ENCODE measurements at regions not wholly inside any gene's neighbourhood (a gene's known extent, or its start where the extent isn't known, plus 50 kb on each side); places are given as distances from the start of the nearest gene placed in this dataset.

DNA sequence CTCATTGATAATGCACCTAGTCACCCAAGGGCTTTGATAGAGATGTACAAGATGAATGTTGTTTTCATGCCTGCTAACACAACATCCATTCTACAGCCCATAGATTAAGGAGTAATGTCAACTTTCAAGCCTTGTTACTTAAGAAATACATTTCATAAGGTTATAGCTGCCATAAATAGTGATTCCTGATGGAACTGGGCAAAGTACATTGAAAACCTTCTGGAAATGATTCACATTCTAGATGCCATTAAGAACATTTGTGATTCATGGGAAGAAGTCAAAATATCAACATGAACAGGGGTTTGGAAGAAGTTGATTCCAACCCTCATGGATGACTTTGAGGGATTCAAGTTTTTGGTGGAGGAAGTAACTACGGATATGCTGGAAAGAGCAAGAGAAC is 135.2 kb downstream of the TLE3 start:
- no peak for DNase-seq (ENCODE audit: low read depth in 2 of 2, low spot score in 1 of 2)

DNA sequence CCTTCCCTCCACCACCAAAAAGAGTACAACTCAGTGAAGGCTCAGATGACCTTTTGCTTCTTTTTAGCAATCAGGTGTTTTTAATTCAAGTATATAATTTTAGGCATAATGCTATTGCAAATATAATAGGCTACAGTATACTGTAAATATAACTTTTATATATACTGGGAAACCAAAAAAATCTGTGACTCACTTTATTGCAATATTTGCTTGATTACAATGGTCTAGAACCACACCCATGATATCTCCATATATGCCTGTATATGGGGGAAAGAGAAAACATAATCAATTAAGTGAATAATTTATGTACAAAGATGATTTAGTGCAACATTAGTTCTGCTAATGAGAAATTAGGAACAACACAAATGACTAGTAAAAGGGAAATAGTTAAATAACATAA is 134.3 kb downstream of the TLE3 start:
- DNase-seq (ENCODE audit: low read depth in 2 of 2, low spot score in 1 of 2): no peak

DNA sequence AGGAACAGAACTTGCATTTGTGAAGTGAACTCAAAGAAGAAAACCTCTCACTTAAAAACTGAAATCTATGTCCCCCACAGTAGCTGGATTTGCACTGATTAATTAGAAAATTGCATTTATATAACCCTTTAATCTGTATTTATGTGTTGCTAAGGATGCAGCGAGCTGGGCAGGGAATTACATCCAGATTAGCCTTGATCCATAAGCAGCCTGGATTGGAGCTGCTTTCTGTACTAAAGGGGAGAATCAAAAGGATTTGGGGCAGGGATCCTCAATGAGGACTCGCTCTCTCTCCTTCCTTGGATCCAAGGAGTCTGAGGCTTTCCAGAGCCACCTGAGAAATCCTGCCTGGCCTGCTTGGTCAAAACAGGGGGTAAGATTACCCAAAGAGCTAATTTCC is 125.9 kb downstream of the TLE3 start:
- DNase-seq (ENCODE audit: low read depth in 2 of 2, low spot score in 1 of 2): no peak

DNA sequence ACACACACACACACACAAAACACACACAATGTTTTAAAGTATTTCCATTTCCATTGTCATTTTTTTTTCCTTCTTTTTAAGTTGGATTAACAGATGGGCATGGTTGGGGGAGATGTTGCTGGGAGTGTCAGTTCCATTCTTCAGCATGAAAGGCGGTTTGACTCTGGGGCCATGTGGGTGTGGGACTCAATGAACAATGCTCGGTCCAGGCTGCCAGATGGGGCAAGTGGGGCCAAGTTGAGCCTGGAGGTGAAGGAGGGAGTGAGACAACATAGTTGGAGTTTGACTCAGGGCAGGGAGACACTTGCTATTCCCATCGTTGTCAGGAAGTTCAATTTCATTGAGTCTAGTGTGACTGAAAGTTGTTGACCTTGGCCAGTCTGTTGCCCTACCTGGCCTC is 125.3 kb downstream of the TLE3 start:
- DNase-seq (ENCODE audit: low read depth in 2 of 2, low spot score in 1 of 2): no peak

DNA sequence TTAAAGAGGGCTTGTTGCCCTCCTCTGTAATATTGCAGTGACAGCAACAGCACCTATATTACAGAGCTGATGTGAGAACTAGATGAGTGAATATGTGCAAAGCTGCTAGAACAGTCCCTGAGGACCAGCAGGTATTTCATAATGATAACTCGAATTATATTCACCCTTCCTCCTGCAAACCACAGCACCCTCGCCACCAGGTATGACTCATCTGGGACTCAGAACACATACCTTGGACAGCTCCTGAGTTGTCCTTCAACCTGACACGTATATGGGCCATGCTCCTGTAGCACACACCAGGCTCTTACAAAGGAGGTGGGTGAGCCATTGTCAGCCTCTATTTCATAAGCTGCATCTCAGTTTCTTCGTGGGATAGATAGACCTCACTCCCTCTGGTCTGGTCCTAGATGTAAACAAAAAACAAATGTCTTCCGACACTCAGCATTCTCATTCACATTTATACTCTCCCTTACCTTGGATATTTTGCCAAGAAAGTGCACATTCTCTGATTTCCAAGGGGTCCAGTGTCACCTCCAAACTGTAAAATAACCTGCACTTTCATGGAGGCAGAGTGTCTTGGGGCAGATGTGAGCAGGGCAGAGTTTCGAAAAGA is 124.5 kb downstream of the TLE3 start:
- no peak for DNase-seq (ENCODE audit: low read depth in 2 of 2, low spot score in 1 of 2)

DNA sequence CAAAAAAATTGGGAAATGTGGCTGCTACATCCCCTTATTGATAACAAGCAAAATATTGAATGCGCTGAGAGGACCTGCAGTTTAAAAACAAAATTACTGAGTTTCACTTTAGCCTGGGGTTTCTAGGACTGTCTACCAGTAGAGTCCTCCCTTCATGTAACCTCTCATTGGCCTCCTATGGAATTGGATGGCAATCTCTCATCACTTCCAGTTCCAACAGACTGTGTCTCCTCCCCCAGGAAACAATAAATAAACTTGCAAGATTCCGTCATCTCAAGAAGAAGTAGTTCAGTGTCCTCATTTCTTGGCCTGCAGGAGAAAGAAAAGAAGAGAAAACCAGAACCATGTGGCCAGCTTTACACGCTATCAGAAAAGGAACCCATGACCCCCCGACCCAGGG is 123.8 kb downstream of the TLE3 start:
- DNase-seq (ENCODE audit: low read depth in 2 of 2, low spot score in 1 of 2): no peak

DNA sequence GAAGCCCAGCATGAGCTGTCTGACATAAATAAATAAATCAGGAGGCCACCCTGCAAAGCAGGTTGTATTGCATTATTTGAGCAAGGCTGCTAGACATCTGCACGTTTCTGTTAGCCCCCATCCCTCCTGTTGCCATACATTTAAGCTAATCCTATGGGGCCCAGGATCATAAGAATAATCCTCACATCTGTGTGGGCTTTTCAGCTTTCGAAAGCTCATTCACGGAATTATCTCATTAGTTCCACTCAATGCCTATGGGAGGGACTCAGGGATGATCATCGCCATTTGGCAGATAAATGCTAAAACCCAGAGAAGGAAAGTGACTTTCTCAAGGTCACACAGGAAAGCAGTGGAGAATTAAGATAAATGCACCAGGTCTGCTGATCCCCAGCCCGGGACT is 123.4 kb downstream of the TLE3 start:
- DNase-seq (ENCODE audit: low read depth in 2 of 2, low spot score in 1 of 2): no peak

DNA sequence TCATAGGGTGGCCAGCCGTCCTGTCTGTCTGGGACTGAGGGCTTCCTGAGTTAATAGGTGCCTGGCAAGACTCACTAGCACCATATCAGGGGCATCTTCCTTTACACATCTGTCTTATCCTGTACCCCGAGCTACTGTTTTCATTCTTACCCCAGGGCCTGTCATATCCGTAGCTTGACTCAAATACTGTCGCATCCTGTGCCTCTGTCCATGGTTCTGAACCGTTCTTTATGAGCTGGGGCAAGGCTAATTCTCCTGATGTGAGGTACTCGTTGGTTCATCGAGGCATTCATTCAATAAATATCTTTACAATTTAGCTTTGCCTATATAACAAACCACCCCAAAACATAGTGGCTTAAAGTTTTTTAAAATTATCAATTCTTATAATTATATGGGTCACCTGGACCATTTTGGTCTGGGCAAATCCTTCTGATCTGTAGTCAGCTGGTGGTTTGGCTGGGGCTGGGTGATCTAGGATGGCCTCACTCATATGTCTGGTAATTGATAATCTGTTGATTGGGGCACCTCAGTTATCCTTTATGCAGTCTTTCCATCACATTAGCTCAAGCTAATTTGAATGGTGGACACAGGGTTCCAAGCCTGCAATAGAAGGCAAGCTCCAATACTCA is 121.2 kb downstream of the TLE3 start:
- DNase-seq (ENCODE audit: low read depth in 2 of 2, low spot score in 1 of 2): peak in 1 of 2 donors; percentile 13

DNA sequence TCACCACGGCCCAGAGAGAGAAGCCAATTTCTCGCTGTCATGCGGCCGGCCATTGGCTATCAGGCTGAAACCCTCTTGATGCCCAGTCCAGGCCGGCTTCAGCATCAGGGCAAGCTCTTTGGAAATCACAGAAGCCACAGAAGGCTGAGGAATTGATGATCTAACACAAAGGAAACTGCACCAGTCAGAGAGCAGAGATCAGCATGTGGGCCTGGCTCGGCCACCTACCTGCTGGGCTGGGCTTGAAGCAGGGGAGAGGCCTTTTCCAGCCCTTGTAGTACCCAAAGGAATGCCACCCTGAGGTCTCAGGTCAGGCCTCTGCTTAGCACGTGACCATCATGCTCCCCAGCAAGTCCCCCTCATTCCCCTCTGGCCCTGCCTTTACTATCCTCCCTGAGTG is 119.1 kb downstream of the TLE3 start:
- no peak for DNase-seq (ENCODE audit: low read depth in 2 of 2, low spot score in 1 of 2)

DNA sequence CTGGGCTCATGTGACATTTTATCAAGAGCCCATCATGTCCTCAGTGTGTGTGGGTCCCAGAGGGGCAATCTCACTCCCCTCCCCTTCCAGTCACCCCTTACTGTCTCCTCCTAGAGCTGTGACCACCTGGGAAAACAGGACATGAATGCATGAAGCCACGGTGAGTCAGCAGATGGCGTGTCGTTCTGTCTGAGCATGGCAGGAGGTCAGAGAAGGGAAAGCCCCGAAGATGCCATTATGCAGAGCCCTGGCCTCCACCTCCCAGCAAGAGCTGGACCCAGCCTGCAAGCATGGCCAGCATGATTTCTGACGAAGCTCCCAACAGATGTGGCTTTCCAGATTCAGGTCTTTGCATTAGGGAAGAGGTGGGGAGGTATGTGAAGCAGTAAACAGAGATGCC is 118.5 kb downstream of the TLE3 start:
- no peak for DNase-seq (ENCODE audit: low read depth in 2 of 2, low spot score in 1 of 2)

DNA sequence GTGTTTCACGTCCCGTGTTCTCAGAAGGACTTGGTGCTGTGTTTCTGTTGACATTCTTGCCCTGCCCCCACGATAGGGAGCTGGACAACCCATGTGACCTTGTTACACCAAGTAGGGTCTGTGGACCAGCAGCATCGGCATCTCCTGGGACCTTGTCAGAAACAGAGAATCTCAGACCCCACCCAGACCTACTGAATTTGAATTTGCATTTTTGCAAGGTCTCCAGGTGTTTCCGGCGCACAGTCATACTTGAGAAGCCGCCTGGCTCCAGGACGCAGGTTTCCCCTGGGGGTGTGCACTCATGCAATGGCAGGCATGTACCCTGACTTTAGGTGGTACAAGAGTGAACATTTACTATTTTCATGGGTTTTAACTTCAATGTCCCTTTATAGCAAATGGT is 117.9 kb downstream of the TLE3 start:
- no peak for DNase-seq (ENCODE audit: low read depth in 2 of 2, low spot score in 1 of 2)

DNA sequence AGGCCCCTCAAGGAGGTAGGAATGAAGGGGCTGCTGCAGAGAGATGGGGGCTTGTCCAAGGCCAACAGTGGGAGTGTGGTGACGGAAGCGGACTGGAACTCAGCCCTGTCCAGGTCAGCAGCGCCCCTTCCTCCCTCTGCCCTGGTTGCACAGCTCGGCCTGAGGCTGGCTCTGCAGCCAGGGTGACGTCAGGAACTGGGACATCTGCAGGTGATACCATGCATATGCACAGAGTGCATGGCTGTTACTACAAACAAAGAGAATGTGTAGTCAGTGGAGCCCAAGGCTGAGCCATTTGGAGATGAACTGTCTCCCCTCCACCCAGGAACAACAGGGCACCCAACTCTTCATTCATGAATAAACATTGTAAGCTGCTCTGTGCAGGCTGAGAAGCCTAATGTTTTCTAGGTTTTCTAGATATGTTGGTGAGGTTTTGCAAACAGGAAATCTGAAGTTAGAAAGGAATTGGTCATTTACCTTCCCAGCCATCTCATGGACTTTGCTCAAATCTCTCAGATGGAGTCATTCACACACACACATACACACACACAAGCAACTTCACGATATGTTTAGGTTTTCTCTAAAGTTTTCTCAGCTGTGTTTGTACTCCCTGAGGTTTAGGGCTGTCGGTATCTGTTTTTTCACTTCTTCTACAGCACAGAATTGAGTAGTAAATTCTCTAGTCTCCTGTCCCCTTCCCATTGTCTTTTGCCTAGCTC is 117.2 kb downstream of the TLE3 start:
- no peak for DNase-seq (ENCODE audit: low read depth in 2 of 2, low spot score in 1 of 2)

DNA sequence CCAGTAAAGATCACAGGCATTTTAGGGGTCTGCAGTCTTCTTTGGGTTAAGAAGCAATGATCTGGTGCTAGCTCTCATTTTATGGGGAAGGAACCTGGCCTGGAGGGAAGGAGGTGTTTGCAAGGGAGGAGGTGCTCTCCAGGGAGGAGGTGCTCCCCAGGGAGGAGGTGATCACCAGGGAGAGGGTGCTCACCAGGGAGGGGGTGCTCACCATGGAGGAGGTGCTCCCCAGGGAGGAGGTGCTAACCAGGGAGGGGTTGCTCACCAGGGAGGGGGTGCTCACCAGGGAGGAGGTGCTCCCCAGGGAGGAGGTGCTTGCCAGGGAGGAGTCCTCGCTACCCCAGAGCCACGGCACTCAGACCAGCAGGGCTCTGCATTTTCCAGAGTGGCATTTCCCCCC is 115.7 kb downstream of the TLE3 start:
- DNase-seq (ENCODE audit: low read depth in 2 of 2, low spot score in 1 of 2): no peak

DNA sequence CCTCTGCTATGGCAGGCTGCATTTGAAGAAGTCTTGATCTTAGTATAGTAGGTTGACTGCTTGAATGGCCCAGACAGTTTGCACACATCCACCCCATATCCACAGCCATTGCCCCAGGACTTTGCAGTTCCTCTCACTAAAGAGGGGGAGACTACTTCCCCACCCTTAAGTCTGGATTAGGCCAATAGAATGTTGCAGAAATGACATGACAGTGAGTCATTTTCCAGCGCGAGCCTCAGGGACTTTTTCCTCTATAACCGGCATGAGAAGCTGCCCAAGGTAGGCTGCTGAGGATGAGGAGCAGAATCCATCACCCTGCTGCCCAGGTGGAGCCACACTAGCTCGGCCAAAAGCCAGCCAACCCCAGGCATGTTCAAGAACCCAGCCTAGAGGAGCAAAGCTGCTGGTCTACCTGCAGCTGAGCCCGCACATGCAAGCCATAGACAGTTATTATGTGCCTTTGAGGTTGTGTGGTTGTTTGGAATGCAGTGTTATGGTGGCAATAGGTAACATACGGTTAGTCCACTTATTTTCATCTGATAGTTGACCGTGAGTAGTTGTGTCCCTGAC is 113.9 kb downstream of the TLE3 start:
- no peak for DNase-seq (ENCODE audit: low read depth in 2 of 2, low spot score in 1 of 2)

DNA sequence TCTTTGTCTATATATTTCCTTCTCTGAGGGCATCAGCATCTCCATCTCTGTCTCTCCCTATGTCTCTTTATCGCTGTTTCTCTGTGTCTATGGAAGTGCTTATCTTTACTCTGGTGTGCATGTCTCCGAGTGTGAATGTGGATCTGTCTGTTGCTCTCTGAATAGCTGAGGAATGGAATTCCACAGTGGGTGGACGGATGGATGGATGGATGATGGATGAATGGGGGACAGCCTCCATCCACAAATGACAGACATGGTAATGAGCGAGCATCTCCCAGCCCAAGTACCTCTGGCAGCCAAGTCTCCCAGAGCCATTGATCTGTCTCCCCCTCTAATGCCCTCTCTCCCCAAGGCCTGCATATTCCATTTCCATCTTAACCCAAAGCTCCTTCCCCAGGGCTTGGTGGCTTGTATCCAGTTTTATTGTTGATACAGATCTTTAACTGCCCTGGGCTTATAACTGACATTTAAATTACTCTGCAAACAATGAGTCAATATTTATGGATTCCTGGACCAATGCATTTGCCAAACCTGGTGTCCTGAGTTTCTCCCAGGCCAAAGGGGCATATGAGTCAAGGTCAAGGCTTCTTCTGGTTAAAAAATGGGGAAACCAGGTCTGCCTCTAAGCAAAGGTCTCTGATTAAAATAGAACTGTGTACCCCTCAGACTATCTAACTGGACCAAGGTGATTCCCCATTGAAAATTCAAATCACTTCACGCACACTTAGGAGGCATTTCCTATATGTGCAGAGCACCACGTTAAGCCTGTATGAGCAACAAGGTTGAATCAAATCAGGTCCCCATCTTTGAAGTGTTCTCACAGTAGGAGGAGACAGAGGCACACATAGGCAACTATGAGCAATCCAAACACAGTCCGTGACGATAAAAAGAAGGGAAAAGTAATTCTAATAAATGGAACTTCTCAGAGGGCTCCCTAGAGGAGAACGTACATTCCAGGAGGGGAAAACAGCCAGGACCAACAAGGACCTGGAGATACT is 109.9 kb downstream of the TLE3 start:
- no peak for DNase-seq (ENCODE audit: low read depth in 2 of 2, low spot score in 1 of 2)

DNA sequence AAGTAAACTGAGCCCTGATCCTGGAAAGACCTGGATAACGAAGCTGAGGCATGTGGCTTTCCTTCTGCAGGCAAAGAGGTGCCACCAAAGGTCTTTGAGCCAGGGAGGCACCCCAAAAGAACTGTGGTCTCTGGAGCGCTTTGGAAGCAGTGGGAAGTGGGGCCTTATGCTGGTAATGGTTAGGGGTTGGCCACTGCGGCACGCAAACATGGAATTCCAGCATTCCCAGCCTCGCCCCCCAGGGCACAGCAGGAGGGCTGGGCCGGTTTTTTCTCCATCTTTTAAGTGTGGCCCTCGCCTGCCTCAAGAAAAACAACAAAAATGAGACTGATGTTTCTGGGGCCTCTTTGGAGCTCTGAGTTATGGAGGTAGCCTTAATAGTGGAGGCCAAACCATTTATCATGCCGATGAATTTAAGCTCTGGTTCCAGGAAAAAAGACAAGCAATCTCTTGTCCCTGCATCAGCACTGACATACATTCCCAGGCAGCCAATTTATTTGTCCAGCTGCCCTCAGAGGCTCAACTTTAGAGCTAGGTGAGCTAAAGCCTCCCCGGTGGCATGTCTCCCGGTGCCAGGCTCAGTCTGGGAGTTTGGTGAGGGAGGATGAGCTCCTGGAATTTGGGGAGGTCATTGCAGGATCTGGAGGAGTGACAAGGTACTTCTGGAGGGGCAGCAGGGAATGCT is 109.0 kb downstream of the TLE3 start:
- no peak for DNase-seq (ENCODE audit: low read depth in 2 of 2, low spot score in 1 of 2)

DNA sequence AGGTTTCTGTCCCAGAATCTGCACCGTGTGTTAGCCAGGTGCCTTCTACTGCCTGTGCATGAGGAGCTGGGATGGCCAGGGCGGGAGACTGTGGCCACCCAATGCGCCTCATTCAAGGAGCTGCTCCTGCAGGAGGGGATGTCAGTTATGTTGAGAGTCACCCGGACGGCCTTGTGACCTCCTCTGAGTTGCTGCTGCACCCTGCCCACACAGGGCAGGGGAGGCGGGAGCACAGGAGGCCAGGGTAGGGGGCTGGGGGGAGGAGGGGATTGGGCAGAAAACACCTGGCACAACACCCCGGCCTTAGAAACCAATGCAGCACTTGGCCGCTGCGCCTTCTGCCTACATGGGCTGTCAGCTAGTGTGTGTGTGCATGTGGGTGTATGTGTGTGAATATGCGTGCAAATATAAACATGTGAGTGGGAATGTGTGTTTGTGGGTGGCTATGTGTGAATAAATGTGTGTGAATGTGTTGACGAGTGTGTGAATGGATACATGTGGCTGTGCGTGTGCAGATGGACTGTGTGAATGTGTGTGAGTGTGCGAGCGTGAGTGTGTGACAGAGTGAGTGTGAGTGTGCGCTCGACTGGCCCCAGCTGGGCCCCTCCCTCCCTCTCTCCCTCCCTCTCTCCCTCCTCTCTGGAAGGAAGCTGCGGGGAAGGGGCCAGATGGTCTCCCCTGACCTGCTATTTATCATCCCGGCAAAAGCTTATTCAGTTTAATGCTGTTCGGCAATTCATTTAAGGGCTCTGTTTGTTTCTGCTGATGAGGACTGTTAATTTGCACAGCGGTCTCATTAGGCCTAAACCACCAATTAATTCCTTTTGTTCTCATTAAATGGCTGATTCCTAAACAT is 106.9 kb downstream of the TLE3 start:
- no peak for DNase-seq (ENCODE audit: low read depth in 2 of 2, low spot score in 1 of 2)

DNA sequence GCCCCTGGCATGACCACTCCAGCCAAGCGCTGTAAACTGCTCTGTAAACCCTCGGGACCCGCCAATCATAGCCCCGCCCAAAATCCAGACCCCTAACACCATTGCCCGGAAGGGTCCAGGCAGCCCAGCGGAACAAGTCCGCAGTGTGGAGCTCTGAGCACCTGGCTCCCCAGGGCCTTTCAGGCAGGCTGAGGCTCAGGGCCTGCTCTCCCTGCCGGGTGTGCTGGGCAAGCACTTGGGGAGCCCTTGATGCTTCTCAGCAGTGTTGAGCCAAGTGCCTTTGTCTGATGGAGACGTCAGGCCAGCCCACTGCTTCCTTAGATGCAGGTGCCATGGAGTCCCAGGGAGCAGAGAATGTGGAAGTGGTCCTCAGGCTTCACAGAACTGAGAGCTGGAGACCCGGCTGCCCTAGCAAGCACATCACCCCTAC is 106.2 kb downstream of the TLE3 start:
- DNase-seq (ENCODE audit: low read depth in 2 of 2, low spot score in 1 of 2): no peak

DNA sequence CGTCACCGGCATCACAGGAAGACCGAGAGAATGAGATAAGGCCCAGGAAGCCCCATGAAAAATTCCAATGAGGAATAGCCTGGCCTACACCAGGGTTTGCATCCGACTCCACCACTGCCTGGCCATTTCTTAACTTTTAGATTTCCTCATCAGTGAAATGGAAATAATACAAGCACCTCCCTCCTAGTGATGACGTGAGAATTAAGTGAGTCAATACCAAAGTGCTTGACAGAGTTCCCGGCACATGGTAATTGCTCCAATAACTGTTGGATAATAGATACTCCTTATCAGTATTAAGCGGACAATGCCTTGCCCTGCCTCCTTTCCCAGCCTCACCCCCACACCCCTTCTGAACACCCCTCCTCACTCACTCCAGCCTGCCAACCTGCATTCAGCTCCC is 105.4 kb downstream of the TLE3 start:
- DNase-seq (ENCODE audit: low read depth in 2 of 2, low spot score in 1 of 2): no peak
